SK-N-DZ (cell line): ENCODE measurements at regions not wholly inside any gene's neighbourhood (a gene's known extent, or its start where the extent isn't known, plus 50 kb on each side); places are given as distances from the start of the nearest gene placed in this dataset.

Source experiments
- DNase-seq: peaks from one replicate; pipeline ENCODE4 v3.0.0-alpha.2; 2015; ENCODE audit warnings: low spot score

DNA sequence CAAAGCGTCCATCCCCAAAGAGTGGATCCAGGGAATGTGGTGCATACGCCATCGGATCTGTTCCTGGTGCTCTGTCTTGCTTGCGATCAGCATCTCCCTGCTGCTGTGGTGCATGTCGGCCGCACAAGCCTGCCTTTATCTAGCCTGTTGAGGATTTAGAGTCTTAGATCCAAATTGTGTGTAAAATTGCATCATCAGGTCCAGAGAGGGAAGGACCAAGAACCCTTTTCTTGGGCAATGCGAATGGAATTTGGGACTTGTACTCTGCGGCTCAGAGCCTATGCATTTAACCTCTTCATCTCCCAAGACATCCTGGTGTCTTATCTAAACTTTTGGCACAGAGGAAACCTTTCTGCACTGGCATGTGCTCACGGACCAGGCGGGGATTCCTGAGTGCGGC lies 1238.7 kb downstream of the TBC1D22A start:
- no peak for DNase-seq

DNA sequence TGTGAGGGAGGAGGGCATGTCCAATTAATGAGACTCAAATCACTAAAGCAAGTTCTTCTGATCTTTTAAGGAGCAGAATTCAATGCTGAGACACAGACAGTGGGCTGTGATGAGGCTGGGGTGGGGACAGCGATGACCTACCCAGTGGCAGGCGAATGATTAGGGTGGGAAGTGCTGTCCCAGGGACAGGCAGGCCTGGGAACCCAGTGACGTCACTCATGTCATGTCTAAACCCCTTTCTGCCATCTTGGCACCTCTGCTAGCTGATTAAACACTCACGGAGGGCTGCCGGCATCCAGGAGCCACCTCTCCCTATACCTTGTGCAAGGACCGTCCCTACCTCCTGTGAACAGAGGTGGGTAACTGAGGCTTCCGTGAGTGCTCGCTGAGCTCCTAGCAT lies 1235.2 kb downstream of the TBC1D22A start:
- no peak for DNase-seq

DNA sequence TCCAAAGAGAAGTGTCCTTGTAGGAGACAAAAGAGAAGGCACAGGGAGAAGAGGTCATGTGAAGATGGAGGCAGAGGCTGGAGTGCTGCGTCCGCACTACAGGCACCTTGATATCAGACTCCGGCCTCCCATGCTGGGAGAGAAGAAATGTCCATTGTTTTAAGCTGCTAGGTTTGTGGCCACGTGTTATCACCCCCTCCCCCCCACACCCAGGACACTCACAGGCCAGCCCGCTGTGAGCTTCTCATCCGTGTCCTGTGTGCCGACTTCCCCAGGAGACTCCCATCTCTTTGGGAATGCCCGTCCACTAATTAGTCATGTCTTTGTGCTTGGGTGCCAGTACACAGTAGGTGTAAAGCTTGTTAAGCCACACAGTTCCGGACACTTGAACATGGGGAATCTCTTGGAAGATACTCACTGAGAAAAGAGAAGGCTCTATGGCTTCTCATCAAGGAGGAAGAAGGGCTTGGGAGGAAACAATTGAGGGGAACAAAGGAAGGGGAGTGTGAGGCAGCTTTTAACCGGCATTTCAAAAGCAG lies 1234.7 kb downstream of the TBC1D22A start:
- DNase-seq = no peak

DNA sequence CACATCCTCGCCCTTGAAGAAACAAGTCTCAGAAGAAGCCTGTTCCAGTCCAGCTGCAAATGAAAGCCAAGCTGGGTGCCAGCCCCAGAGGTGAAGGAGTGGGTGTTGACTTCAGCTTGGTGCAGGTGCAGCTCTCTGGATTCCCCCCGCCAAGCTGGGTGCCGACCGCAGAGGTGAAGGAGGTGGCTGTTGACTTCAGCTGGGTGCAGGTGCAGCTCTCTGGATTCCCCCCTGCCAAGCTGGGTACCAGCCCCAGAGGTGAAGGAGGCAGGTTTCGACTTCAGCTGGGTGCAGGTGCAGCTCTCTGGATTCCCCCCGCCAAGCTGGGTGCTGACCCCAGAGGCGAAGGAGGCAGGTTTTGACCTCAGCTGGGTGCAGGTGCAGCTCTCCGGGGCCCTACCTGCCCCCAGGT lies 1234.0 kb downstream of the TBC1D22A start:
- DNase-seq = no peak

DNA sequence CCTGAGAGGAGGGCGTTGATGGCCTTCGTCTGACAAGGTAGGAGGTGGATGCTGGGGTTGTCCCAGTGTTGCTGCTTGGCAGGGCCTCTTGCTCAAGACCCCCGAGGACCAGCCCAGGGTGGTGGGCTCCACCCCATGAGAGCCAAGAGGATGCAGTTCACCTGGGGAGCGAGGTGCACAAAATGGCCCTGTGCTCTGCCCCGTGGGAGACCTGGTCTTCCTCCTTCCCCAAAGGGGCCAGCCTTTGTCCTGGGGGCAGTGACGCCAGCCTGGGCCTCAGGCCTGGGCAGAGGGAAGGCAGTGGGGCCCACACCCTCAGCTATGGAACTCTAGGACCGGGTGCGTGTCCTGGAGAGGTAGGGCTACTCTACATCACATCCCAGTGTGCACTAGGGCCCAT lies 1233.3 kb downstream of the TBC1D22A start:
- no peak for DNase-seq

DNA sequence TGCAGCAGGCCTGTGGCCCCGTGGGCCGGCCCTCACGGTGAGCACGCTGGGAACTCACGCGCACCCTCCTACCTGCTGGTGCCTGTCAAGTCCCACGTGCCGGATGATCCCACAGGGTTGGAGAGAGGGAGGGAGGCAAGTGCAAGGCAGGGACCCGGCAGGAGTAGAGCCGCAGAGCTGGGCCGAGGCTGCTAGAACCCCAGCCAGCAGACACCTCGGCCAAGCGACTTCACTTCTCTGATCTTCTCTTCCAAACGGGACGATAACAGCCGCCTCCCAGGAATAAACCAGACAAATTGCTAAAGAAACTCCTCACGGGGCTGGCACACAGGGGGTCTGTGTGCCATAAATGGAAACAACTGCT lies 1232.8 kb downstream of the TBC1D22A start:
- DNase-seq = no peak

DNA sequence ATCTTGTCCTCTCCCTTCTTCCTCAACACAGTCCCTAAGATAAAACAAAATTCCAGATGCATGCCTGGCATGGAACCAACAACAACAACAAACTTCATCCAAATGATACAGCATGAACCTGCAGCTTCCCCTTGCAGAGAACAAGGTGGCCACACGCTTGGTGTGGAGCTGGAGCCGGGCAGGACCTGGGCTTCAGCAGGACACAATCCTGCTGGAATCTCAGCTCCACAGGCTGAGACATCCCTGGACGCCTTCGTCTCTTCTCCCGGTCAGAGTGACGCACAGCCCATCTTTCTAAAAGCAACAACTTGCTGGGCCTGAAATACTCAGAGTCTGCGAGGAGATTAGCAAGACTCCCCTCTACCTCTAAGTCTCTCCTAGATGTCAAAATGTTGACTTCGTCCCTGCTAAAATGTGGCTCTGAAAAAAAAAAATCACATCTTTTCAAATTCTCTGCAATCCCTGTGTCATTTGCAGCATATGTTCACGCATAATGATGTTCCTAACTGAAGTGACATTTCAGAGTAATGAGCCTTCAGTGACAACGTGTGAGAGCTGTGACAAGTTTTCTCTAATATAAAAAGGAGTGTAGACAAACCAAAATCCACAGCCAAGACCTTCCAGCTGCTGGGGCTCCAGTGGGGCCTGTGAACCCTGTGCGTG lies 1232.3 kb downstream of the TBC1D22A start:
- no peak for DNase-seq

DNA sequence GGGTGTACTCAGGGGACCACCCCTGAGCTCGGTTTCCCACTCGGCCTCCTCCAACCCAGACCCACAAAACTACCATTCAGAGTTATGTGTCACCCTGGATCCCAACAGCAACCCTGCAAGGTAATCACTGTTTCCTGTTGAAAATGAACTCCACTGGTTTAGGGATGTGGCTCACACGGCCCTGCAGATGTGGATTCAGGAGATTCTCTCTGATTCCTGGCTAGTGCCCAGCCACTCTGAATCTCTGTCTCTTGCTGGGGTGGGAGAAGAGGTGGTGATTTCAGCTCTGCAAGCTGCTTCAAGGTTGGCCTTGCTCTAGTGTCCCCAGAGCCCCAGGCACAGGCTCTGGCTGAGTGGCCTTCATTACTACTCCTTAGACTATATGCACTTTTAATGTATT lies 1231.6 kb downstream of the TBC1D22A start:
- no peak for DNase-seq

DNA sequence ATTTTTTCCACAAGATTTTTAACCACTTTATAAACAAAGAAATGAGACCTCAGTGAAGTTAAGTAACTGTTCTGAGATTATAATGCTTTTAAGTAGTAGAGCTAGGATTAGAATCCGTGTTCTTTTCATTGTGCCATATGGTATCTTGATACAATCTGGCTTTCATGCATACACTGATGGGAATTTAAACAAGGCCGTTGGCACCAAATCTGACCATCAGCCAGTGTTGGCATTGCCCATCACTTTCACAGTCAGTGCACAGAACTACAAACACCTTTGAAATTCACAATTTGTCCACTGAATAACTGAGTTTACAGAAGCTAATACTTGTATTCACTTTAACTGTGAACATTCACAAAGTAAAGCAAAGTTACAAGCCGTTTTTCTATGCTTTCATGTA lies 1228.0 kb downstream of the TBC1D22A start:
- no peak for DNase-seq

DNA sequence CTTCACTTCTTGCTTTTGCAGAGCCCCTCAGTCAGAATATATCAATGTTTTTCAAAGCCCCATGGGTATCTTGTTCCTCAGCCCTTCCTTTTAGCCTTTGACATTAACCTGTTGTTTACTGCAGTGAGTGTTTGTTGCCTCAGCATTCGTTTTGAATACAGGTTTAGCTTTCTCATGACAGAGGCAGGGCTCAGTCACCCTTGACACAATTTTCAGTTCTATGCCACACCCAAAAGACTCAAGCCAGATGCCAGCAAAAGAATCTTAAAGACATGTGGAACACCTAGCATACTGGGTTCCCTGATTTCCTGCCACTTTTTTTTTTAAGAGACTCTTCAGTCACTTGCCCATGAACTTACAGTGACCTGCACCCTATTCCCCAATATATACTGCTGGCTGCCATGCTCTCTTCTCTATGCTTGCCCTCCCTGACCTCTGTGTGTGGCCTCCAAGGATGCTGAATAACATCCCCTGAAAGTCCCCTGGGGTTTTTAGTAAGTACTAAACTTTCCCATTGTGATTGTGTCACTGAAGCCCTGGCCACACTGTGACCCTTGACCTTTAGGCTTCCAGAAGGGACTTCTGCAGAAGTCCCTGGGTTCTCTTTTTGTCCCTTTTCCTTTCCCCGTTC lies 1225.5 kb downstream of the TBC1D22A start:
- DNase-seq = no peak

DNA sequence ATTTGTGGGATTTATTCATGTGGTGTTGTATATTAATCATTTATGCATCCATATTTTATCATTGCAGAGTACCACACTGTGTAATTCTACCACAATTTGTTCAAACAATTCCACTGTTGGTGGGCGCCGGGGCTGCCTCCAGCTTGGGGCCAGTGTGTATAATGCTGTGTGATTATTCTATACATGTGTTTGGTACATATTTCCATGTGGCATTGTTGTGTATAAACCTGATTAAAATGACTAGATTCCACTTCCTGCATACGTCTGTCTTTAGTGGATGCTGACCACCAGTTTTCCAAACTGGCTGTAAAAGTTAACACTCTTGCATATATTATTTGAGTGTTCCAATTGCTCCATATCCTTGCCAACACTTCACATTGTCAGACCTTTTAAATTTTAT lies 1213.8 kb downstream of the TBC1D22A start:
- DNase-seq = no peak

DNA sequence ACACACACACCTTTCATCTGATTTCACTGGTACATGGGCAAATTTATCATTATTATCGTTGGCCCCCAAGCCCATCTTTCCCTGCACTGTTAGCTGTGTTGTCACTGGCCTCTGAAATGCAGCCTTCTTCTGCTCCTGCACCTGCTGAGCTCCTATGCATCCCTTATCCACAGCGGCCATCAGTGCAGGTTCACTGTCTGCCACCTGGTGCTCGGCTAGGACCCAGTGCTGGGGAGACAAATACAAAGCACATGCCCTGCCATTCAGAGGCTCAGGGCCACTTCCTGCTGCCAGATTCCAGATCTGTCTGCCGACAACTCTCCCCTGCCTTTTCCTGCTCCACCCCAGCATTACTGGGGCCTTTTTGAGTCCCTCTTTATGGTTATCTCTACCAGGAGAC lies 1205.4 kb downstream of the TBC1D22A start:
- DNase-seq = no peak

DNA sequence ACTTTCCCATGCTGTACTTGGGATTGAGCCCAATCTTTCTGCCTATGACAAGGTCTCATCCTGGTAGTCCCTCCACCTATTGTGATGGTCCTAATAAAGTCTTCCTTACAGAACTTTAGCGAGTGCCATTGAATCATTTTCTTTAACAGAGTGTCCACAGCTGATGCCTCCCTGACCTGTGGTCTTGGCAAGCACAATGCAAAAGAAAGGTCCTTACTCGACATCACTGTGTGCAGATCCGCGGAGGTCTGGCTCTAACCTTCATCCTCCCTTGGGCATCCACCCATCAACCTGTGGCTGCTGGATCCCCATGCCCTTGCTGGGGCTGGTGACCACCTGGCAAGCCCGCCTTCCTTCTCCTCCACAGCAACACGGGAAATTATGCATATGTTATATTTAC lies 1203.9 kb downstream of the TBC1D22A start:
- DNase-seq = no peak

DNA sequence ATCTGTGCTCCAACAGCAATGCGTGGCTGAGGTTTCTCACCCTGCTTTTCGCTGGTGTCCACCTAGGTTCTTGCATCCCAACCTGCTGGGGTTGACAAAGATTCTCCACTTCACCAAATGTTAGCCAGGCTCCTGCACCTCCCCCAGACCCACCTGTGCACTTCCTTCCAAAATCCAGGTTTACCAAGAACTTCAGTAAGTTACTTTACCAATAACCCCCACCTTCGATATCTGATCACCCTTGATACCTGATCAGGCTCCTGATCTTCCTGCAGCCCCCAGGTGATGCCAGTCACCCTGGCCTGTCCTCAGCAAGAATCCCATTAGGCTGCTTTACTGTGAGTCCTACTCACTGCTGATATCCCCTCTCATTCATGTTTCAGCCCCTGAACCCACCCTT lies 1203.4 kb downstream of the TBC1D22A start:
- no peak for DNase-seq

DNA sequence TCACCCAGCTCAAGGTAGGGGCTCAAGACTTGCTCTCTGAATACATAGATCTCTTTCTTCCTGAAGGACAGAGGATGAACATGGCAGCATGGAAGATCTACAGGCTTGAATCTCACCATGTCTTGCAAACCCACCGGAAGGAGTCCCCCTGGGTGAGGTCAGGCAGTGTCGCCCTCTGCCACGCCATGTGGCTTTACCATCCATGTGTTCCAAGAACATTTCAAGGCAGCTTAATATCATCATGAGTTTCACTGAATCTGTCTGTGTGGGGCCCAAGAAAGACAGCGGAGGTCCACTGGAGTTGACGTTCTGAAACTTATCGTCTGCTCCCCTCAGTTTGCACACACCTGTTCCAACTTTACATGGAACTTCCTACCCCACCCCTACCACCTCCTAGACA lies 1202.6 kb downstream of the TBC1D22A start:
- no peak for DNase-seq

DNA sequence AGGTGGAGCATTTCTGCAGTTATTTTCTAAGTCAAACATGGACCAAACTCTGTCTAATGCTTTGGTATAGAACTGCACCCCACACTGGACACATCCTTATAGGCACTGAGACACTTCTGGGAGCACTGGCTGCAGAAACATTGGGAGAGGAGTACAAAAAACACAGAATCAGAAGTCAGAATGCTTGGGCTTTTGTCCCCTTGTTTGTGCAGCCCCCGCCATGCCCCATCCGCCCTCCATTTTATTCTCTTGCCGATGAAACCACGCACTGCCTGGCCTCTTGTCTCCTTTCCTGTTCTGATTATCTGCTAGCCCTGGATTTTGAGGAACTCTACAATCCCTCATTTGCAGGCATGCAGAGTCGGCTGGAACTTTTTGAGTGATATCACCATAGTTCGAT lies 1201.2 kb downstream of the TBC1D22A start:
- no peak for DNase-seq

DNA sequence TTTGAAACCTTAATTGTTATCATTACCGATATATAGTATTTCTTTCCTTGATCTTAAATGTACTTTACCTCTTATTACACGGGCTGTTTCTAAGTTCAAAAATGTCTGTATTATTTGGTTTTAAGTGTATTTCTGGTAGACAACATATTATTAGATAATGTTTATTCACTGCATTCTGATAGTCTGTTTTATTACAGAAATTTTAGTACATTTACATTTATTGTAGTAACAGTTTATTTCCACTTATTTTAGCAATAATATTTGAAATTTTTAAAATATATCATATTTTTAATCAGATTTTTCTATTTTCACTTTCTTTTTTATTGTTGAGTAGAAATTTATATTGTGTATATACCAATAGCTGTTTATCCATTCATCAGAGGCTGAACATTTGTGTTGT lies 1195.2 kb downstream of the TBC1D22A start:
- no peak for DNase-seq

DNA sequence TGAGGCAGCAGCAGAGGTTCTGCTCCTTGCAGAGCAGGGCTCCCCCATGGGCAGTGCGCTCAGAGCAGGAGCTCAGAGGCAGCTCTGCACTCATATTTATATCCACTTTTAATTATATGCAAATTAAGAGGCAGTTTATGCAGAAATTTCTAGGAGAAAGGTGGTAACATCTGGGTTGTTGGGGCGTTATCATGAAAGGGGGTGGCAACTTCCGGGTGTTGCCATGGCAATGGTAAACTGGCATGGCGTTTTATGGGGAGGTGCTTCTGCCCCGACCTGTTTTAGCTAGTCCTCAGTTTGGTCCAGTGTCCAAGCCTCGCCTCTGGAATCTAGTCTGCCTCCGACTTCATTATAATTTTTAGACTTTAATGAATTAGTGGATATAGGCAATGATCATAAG lies 1191.7 kb downstream of the TBC1D22A start:
- DNase-seq = no peak

DNA sequence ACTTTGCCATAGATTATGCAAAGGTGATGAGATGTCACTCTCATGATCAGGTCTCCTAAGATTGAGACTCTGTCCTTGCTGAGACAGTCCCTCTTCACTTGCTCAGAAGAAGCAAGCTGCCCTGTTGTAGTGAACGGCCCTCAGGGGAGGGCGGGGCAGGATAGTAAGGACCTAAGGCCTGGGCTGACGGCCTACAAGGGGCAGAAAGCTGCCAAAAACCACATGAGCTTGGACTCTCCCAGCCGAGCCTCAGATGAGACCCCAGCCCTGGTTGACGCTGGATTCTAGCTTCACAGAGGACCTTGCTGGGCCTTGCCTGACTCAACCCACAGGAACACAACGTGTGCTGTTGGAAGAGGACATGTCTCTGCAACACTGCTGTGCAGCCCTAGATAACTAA lies 1182.5 kb downstream of the TBC1D22A start:
- DNase-seq = no peak

DNA sequence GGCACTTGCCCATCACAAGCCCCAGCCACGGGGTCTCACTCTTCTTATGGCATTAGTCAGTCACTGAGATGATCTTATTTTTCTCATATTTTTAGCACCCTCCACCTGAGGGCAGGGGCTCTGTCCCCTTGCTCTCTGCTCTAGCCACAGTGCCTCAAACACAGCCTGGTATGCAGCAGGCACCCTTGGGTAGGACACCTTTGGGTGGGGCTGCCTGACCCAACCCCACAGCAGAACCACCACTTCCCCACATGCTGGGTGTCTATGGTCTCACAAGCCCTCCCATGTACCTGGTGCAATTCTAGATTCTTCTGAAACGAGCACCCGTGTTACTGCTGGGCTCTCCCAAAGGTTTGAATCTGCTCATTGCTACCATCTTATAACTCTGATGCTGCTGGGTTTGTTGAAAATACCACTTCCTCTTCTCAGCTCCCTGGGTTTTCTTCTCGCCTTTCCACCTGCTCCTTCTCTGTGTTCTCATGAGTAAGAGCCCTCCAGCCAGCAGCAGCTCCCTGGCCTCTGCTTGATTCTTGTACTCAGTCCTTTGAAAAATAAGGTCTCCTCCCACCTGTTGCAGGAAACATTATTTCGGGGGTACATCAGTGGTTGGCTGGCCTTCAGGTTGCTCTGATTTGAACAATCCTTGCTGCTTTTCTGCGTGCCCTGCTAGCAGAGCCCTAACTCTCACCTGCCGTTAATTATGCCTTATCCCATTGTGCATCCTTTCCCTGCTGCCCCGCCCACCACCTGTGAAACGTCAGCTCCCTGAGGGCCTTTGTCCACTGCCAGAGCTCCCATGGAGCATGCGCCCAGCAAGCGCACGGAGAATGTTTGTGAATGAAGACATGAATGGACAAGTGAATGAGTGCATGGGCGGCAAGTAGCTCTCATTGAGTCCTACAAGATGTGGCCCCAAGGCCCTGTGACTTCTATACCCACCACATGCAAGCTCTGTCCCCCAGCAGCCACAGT lies 1181.6 kb downstream of the TBC1D22A start:
- no peak for DNase-seq

DNA sequence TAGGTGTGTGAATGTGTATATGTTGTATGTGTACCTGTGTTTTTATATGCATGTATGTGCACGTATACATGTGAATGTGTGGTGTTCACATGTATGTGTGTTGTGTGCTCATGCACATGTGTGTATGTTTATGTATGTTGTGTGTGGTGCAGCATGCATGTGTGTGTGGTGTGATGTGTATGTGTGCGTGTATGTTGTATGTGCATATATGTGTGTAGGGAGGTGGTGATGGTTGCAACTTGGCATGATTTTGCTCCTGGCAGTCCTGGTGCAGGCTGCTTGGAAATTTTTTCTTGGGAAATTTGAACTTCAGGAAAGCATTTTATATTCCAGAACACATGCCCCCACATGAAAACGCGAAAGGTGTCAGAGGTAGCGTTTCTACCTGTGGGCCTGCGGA lies 1177.8 kb downstream of the TBC1D22A start:
- no peak for DNase-seq

DNA sequence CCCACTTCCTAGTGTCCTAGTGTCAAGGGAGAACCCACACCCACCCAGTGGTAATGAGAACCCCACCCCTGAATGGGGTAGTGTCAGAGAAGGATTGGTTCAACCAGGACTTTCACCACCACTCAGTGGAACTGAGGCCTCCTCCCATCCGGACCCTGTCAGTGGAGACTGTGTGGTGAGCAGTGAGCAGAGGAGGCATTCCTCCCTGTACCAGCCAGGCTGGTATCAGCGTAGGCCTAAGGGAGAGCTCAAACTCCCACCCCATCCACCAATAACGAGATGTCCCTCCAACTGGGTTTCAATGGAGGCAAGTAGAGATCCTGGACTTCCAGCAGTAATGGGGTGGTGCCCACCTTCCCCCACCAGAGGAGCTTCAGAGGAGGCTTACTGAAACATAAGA lies 1171.4 kb downstream of the TBC1D22A start:
- no peak for DNase-seq
